ENCODE measurements at regions not wholly inside any gene's neighbourhood (a gene's known extent, or its start where the extent isn't known, plus 50 kb on each side); places are given as distances from the start of the nearest gene placed in this dataset.

DNA sequence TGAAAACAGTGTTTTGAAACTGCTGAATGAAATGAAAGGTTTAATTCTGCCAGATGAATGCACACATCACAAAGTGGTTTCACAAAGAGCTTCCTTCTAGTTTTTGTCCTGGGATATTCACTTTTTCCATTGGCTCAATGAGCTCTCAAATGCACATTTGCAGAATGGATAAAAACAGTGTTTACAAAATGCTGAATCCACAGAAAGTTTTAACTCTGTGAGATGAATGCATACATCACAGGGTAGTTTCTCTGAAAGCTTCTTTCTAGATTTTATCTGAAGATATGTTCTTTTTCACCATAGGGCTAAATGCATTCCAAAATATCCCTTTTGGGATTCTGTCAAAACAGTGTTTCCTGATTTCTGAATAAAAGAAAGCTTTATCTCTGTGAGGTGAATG lies 237.6 kb downstream of the OR4A5 start:
- H3K27me3 Mint-ChIP-seq (ENCODE audit: low read depth), result no peaks in the 10 kb centered on the region; the same call in 1 of the 2 replicates
- no peak overlapping the region for H3K9ac ChIP-seq (ENCODE audit: extremely low read depth, insufficient read length, low read length)

More for the DNA sequence above, 237.6 kb downstream of the OR4A5 start:
- no peaks in the 10 kb centered on the region for H3K79me2 ChIP-seq (ENCODE audit: insufficient read depth, low read length)
- no peaks in the 10 kb centered on the region for H3K23me2 ChIP-seq (ENCODE audit: insufficient read length, low read depth, low read length, poor library complexity, severe bottlenecking)
- no peak for DNase-seq
- H4K8ac ChIP-seq (replicated peaks; ENCODE audit: insufficient read length, low read depth, low read length), result no peak overlapping the region
- no peaks in the 10 kb centered on the region for H3K27me3 ChIP-seq (ENCODE audit: insufficient read depth, low read length)
- H3K4me1 Mint-ChIP-seq, result no peaks in the 10 kb centered on the region
- no peak overlapping the region for H3K56ac ChIP-seq (ENCODE audit: insufficient read length, low read depth, low read length)
- no peaks in the 10 kb centered on the region for H3K79me1 ChIP-seq (ENCODE audit: insufficient read depth, low read depth, low read length, poor library complexity, severe bottlenecking)
- no peak overlapping the region for H2BK5ac ChIP-seq (ENCODE audit: insufficient read length, low read length)
- no peak overlapping the region for H3K4me2 ChIP-seq (ENCODE audit: insufficient read depth, insufficient read length, low read length)
- no peak overlapping the region for H3K4me3 Mint-ChIP-seq
- H4K20me1 ChIP-seq (ENCODE audit: control insufficient read depth, insufficient read depth, insufficient read length), result no peaks in the 10 kb centered on the region
- no peak overlapping the region for H3K4ac ChIP-seq (ENCODE audit: low read depth, low read length)
- H3K4me1 ChIP-seq (ENCODE audit: insufficient read depth, low read length), result no peaks in the 10 kb centered on the region
- no peak overlapping the region for H3K27ac Mint-ChIP-seq
- no peak overlapping the region for H3K18ac ChIP-seq (ENCODE audit: insufficient read length, low read depth, low read length)
- peaks cover 76% of the 10 kb centered on the region for H3K9me3 ChIP-seq (ENCODE audit: control insufficient read depth, low read depth, low read length)
- H3K9me3 Mint-ChIP-seq, result peaks cover 78 to 81% of the 10 kb centered on the region in 2 experiments
- H2AK5ac ChIP-seq (ENCODE audit: insufficient read length, low read length), result no peak overlapping the region
- peaks cover 0 to 19% (median 4%) of the 10 kb centered on the region in 3 experiments; a peak in 5 of 7 replicates for H3K36me3 Mint-ChIP-seq (ENCODE audit: insufficient read depth in 1 of 3, low read depth in 3 of 3)
- TF ChIP-seq, protein P1, sequence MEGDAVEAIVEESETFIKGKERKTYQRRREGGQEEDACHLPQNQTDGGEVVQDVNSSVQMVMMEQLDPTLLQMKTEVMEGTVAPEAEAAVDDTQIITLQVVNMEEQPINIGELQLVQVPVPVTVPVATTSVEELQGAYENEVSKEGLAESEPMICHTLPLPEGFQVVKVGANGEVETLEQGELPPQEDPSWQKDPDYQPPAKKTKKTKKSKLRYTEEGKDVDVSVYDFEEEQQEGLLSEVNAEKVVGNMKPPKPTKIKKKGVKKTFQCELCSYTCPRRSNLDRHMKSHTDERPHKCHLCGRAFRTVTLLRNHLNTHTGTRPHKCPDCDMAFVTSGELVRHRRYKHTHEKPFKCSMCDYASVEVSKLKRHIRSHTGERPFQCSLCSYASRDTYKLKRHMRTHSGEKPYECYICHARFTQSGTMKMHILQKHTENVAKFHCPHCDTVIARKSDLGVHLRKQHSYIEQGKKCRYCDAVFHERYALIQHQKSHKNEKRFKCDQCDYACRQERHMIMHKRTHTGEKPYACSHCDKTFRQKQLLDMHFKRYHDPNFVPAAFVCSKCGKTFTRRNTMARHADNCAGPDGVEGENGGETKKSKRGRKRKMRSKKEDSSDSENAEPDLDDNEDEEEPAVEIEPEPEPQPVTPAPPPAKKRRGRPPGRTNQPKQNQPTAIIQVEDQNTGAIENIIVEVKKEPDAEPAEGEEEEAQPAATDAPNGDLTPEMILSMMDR (conservative IDR thresholded peaks at IDR 0.05), result no peak
- no peak overlapping the region for H2BK12ac ChIP-seq (ENCODE audit: insufficient read length, low read depth, low read length)
- no peak overlapping the region for H4K91ac ChIP-seq (ENCODE audit: insufficient read length, low read depth, low read length)
- no peak overlapping the region for H3T11ph ChIP-seq (ENCODE audit: low read length)
- no peak overlapping the region for H2BK20ac ChIP-seq (ENCODE audit: low read depth, low read length, poor library complexity, severe bottlenecking)
- no peak overlapping the region for H2BK120ac ChIP-seq (ENCODE audit: low read depth, low read length, poor library complexity, severe bottlenecking)
- H2AFZ ChIP-seq (ENCODE audit: low read length), result no peak overlapping the region
- H3K27ac ChIP-seq (ENCODE audit: insufficient read length, low read depth, low read length), result no peak overlapping the region
- H3K23ac ChIP-seq (ENCODE audit: insufficient read length, low read depth, low read length), result no peak overlapping the region
- no peak overlapping the region for H3K14ac ChIP-seq (ENCODE audit: insufficient read depth, low read length)
- H4K5ac ChIP-seq (ENCODE audit: insufficient read length, low read depth, low read length), result no peak overlapping the region
- no peak overlapping the region for H2BK15ac ChIP-seq (ENCODE audit: low read depth, low read length)
